Testis (tissue), 2 donors: ENCODE measurements at regions not wholly inside any gene's neighbourhood (a gene's known extent, or its start where the extent isn't known, plus 50 kb on each side); places are given as distances from the start of the nearest gene placed in this dataset.

Experiments
- DNase-seq: peaks from one replicate; pipeline ENCODE4 v3.0.0-alpha.2; 2019
- H3K27ac ChIP-seq, 2 donors: fragments of 200-600 bp; sonication (generic); one replicate each; pipeline ENCODE4 v1.5.1; 2019
- H3K27me3 ChIP-seq: fragments of 200-600 bp; sonication (generic); one replicate; pipeline ENCODE4 v1.5.1; 2019
- H3K36me3 ChIP-seq: fragments of 200-600 bp; sonication (generic); one replicate; pipeline ENCODE4 v1.5.1; 2017; ENCODE audit warnings: low read depth; ENCODE audit errors: missing control alignments
- H3K4me1 ChIP-seq: fragments of 200-600 bp; sonication (generic); one replicate; pipeline ENCODE4 v1.5.1; 2019
- H3K4me3 ChIP-seq, 2 donors: fragments of 200-600 bp; sonication (generic); one replicate each; pipeline ENCODE4 v1.5.1; 2017 to 2019
- H3K9me3 ChIP-seq: fragments of 200-600 bp; sonication (generic); one replicate; pipeline ENCODE4 v1.5.1; 2017
- CTCF ChIP-seq, 3 experiments: fragments of 450-650 bp in 2 of 3; fragments of 200-600 bp in 1 of 3; sonication (generic) in 1 of 3; IDR thresholded peaks; one replicate each; pipeline ENCODE4 v1.5.1; 2016 to 2019; ENCODE audit warnings: antibody characterized with exemption in 3 of 3, mild to moderate bottlenecking in 2 of 3, moderate library complexity in 1 of 3
- POLR2A ChIP-seq: fragments of 450-650 bp; IDR thresholded peaks from one replicate; pipeline ENCODE4 v1.6.1; 2017; ENCODE audit warnings: antibody characterized with exemption, mild to moderate bottlenecking, moderate library complexity
- WGBS, 2 donors: methylation state at CpG; one replicate each; pipeline ENCODE4 v1.1.5; 2018; 5-methylcytosine and 5-hydroxymethylcytosine counted together
- intact Hi-C: fragments of 100-400 bp; cut with DNase I; formaldehyde crosslinking; loops from one replicate; pipeline ENCODE4 v1.15.1; 2023; ENCODE audit warnings: low total_unique reads

GRCh38 chr2:196538646-196539045 is 100.9 kb upstream of the CCDC150 start:
- no peaks in the 10 kb centered on the region for H3K4me1 ChIP-seq
- no peaks in the 10 kb centered on the region for H3K36me3 ChIP-seq
- H3K9me3 ChIP-seq, result no peaks in the 10 kb centered on the region
- intact Hi-C loops, result no loop called here
- WGBS, 2 donors, result 70 to 83% methylated on average over 5 of the region's 5 CpGs
- no peak for DNase-seq
- no peak overlapping the region for H3K4me3 ChIP-seq
- TF ChIP-seq POLR2A, result no peak
- no peak for TF ChIP-seq CTCF (IDR thresholded peaks at IDR 0.05)
- H3K27me3 ChIP-seq, result no peaks in the 10 kb centered on the region
- no peak overlapping the region for H3K27ac ChIP-seq

- H3K36me3 ChIP-seq, result no peaks in the 10 kb centered on the region
- no peak overlapping the region for H3K27ac ChIP-seq
- WGBS, 2 donors, result 82 to 86% methylated on average over 3 of the region's 3 CpGs
Measured at GRCh38 chr2:196544906-196545433, 94.5 kb upstream of the CCDC150 start.

GRCh38 chr2:196546151-196546919 is 93.2 kb upstream of the CCDC150 start:
- intact Hi-C loops, result no loop called here
- WGBS, 2 donors, result 89 to 93% methylated on average over 4 of the region's 4 CpGs
- TF ChIP-seq POLR2A (no peak), CTCF (IDR thresholded peaks at IDR 0.05) (no peak)
- no peak for DNase-seq
- H3K4me1 ChIP-seq, result no peaks in the 10 kb centered on the region
- H3K9me3 ChIP-seq, result no peaks in the 10 kb centered on the region
- no peaks in the 10 kb centered on the region for H3K27me3 ChIP-seq
- no peak overlapping the region for H3K27ac ChIP-seq
- H3K4me3 ChIP-seq, result no peak overlapping the region
- no peaks in the 10 kb centered on the region for H3K36me3 ChIP-seq

More at GRCh38 chr2:196544906-196545433, 94.5 kb upstream of the CCDC150 start:
- Histone ChIP-seq H3K4me3 (no peak overlapping the region), H3K4me1 (no peaks in the 10 kb centered on the region), H3K9me3 (no peaks in the 10 kb centered on the region), H3K27me3 (no peaks in the 10 kb centered on the region)
- intact Hi-C loops, result no loop called here
- TF ChIP-seq CTCF (IDR thresholded peaks at IDR 0.05) (no peak), POLR2A (no peak)
- no peak for DNase-seq

- Histone ChIP-seq H3K36me3 (no peaks in the 10 kb centered on the region), H3K27me3 (no peaks in the 10 kb centered on the region), H3K4me1 (no peaks in the 10 kb centered on the region), H3K9me3 (no peaks in the 10 kb centered on the region), H3K27ac (no peak overlapping the region), H3K4me3 (no peak overlapping the region)
- intact Hi-C loops, result no loop called here
- TF ChIP-seq POLR2A, result no peak
- TF ChIP-seq CTCF (IDR thresholded peaks at IDR 0.05), result no peak
- no peak for DNase-seq
- 91 to 95% methylated on average over 3 of the region's 3 CpGs for WGBS, 2 donors
Measured at GRCh38 chr2:196549052-196549451, 90.5 kb upstream of the CCDC150 start.

DNA sequence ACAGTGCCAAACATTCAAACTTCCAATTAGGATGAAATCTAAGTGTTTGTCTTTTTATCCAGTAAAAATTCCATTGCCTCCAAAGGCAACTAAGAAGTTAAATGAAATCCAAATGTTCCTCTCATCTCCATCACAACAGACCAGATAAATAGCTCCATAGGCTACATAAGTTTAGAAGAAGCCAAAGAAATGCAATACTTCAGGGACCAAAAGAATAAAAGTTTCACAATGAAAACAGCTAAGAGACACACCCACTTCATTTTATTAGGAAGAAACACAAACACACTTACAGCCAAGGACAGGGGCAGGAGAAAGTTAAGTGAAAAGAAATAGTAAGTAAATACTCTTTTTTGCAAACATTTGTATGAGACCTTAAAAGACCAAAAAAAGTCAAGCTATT is 88.5 kb upstream of the CCDC150 start:
- no peaks in the 10 kb centered on the region for H3K36me3 ChIP-seq
- H3K9me3 ChIP-seq, result no peaks in the 10 kb centered on the region
- H3K4me3 ChIP-seq, result no peak overlapping the region
- intact Hi-C loops, result no loop called here
- DNase-seq, result no peak
- no peaks in the 10 kb centered on the region for H3K27me3 ChIP-seq
- no peak overlapping the region for H3K27ac ChIP-seq
- TF ChIP-seq POLR2A (no peak), CTCF (IDR thresholded peaks at IDR 0.05) (no peak)
- no peaks in the 10 kb centered on the region for H3K4me1 ChIP-seq
